HG02943 (cell line): ENCODE measurements at regions not wholly inside any gene's neighbourhood (a gene's known extent, or its start where the extent isn't known, plus 50 kb on each side); places are given as distances from the start of the nearest gene placed in this dataset.
"Not testable (repeated sequence)": the region's sequence is repeated elsewhere in the genome, so short reads cannot be mapped to it uniquely, and the experiment has no call there.

Experiments
- ATAC-seq: cut with Tn5 transposase; IDR thresholded peaks from one replicate; pipeline ENCODE4 v1.9.1; 2021; ENCODE audit warnings: mild to moderate bottlenecking, low read depth, moderate library complexity; ENCODE audit not compliant: unreplicated experiment

DNA sequence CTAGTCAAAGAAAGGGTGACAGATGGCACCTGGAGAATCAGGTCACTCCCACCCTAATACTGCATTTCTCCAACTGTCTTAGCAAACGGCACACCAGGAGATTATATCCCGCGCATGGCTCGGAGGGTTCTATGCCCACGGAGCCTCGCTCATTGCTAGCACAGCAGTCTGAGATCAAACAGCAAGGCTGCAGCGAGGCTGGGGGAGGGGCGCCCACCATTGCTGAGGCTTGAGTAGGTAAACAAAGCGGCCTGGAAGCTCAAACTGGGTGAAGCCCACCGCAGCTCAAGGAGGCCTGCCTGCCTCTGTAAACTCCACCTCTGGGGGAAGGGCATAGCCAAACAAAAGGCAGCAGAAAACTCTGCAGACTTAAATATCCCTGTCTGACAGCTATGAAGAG, 268.1 kb upstream of the GRM3 start:
- not testable (repeated sequence) for ATAC-seq

DNA sequence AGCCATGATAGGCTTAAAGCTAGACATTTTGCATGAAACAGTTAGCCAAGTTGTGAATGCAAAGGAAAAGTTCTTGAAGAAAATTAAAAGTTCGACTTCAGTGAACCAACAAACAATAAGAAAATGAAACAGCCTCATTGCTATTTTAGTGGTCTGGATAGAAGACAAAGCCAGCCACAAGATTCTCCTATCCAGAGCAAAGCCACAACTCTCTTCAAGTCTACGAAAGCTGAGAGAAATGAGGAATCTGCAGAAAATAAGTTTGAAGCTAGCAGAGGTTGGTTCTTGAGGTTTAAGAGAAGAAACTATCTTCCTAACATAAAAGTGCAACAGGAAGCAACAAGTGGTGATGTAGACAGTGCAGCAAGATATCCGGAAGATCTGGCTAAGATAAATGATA, 271.4 kb upstream of the GRM3 start:
- no peak for ATAC-seq

DNA sequence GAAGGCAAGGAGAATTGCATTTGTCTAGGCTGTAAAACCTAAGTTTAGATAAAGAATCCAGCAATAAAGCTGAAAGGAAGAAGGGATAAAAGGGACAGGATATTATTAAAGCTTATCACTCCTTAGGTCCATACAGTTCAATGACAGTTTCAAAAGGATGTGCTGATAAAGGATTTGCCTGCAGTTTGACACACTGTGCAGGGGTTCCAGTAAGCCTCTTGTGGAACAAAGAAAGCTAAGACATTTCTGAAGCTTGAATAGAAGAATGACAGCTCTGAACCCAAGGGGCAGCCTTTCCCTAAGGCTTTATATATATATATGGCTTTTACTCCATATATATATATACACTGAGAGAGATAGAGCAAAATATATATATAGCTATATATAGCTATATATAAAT, 276.8 kb upstream of the GRM3 start:
- ATAC-seq = no peak

DNA sequence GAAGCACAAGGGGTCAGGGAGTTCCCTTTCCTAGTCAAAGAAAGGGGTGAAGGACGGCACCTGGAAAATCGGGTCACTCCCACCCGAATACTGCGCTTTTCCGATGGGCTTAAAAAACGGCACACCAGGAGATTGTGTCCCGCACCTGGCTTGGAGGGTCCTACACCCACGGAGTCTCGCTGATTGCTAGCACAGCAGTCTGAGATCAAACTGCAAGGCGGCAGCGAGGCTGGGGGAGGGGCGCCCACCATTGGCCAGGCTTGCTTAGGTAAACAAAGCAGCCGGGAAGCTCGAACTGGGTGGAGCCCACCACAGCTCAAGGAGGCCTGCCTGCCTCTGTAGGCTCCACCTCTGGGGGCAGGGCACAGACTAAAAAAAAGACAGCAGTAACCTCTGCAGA, 303.3 kb upstream of the GRM3 start:
- ATAC-seq = not testable (repeated sequence)

DNA sequence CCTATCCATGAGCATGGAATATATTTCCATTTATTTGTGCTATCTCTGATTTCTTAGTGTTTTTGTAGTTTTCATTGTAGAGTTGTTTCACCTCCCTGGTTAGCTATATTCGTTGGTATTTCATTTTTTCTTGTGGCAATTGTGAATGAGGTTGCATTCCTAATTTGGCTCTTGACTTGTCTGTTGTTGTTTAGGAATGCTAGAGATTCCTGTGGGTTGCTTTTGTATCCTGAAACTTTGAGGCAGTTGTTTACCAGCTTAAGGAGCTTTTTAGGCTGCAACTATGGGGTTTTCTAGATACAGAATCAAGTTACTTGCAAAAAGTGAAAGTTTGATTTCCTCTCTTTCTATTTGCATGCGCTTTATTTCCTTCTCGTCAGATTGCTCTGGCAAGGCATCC, 304.7 kb upstream of the GRM3 start:
- ATAC-seq = no peak

DNA sequence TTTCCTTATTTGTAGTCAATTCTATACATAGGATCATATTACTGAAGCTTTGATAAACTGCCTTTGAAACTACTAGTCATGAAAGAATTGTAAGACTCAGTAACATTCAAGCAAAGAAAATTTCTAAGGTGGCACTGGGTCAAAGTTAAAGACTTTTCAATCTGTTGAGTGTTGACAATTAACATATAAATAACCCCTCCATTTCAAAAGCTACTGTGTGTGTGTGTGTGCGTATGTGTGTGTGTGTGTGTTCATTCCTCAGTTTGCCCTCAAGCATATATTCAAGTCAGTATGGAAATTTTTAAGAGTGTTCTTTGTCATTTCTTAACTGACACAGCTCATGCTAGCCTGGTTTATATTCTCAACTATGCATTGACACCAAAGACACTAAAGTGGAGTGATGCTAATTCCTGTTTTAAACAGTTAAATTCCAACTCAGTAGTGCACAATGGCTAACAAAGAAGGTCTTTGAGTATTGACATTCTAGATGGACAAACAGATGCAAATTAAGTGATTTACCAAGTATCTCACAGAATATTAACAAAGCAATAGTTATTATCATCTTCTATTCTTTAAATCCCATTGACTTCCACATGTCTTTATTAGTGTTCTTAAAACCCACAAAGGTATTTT, 314.8 kb upstream of the GRM3 start:
- ATAC-seq = no peak

DNA sequence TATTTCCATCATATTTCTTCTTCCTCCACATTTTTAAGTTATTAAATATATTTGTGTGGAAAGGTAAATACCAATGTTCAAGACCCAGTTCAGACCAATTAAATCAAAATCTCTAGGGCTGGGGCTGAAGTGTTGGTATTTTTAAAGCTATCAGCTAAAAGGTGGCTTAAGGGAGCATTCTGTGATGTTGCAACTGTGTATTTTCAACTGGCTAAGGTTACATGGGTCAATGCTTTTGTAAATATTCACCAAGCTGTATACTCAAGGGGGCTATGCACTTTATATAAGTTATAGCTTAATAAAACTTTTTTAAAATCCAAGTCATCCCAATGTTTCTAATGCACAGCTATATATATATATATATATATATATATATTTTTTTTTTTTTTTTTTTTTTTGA, 316.9 kb upstream of the GRM3 start:
- ATAC-seq = no peak

DNA sequence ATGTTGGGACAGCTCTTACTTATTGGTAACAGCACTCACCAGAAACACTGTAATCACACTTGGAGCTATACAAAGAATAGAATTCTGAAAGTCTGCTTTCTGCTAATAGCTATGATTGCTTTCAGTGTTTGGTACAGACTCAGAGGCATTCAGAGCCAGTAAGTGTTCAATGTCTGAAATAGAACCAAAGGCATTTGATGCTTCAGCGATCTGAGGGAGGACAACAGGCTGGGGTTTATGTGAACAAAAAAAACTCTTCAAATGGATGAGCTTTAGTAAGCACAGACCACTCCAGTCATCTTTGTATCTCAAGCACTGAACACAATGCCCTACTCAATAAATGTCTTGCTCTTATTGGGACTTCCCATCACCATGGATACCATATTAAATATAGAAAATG, 322.8 kb upstream of the GRM3 start:
- ATAC-seq = no peak

DNA sequence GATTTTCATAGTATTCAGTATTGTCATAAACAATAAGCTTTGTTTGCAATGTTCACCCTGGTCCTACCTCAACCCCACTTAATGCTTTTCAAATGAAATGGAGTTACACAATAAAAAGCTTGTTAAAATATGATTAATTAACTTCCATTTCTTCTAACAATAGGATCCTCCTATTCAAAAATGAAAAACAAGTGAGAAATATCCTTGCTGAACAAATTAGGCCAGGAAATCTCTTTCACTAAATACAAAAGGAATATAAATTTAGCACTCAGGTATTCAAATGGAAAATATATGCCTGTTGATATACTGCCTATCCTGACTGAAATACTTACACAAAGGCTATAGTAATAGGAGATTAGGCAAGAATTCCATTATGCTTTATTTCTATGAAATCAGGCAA, 323.4 kb upstream of the GRM3 start:
- ATAC-seq = no peak

DNA sequence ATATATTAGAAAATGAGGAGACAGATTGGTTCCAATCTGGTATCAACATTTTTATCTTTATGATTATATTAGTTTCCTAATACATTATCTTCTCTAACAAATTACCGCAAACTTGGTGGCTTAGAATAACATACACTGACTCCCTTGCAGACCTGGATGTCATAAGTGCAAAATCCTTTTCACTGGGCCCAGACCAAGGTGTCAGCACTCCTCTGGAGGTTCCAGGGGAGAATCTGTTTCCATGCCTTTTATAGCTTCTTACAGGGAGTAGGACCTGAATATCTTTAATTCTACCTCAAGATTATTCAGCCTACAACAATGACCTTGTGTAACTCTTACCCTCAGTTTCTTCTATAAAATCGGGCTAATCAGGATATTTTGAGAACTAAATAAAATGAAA, 329.9 kb upstream of the GRM3 start:
- no peak for ATAC-seq

DNA sequence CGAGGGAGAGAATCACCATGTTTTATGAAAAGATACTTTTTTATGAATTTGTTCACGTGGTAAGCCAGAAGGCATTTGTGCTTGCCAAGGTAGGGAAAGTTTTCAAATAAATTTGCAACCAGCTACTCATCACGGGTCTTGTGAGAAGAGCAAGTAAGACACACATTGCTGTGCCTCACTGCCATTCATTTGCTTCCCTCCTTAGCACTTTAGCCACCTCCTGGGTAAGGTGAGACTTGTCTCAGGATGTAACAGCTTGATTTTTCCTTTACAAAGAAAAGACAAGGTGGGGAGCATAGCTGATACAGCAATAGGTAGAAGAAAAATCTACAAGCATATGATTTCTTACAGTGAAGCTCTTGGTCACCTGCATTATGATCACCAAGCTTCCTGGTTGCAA, 342.4 kb upstream of the GRM3 start:
- ATAC-seq = no peak

DNA sequence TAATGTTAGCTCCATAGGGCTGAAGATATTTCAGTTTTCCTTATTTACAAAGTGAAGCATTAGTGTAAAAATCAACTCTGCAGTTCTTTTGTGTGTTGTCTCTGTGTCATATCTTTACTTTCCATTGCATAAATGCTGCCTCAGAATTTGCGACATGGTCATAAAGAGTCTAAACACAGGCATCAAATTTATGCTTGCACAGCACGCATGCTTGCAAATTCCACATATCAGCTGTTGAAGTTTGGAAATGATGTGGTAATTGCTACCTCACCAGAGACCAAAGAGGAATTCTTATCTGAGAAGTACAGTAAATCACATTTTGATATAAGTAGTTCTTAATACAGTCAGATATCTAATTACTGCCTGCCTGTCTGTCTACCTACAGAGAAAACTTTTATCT, 348.2 kb upstream of the GRM3 start:
- ATAC-seq = no peak

DNA sequence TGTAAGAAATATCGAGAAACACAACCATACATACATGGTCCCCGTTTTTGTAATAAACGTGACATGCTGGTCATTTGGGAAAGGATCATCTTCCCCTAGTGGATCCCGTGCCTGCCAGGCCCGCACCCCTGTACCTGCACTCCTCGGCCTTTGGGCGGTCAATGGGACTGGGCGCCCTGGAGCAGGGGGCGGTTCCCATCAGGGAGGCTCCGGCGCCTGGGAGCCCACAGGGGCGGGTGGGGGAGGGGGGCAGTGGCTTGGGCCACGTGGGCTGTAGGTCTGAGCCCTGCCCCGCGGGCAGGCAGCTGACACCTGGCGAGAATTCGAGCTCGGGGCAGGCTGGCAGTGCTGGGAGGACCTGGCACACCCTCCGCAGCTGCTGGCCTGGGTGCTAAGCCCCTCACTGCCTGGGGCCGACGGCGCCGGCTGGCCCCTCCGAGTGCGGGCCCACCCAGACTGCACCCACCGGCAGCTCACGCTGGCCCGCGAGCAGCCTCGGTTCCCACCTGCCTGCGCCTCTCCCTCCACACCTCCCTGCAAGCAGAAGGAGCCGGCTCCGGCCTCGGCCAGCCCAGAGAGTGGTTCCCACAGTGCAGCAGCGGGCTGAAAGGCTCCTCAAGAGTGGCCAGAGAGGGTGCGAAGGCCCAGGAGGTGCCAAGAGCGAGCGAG, 361.6 kb upstream of the GRM3 start:
- no peak for ATAC-seq

DNA sequence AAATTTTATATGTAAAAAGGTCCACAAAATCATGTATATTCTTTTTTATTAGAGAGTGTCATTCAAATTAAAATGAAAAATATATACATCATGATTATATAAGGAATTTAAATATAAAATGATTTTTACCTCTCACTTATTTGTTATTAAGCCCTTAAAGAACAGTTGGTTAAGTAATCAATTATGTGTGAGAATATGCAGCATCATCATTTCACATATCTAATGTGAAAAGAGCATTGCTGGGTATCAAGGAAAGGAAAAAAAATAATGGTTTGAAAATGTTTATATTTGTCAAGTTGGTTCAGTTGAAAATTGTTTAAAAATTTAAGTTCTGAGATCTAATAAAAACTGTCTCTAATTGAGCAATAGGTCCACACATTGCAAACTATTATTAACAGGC, 363.6 kb upstream of the GRM3 start:
- no peak for ATAC-seq

DNA sequence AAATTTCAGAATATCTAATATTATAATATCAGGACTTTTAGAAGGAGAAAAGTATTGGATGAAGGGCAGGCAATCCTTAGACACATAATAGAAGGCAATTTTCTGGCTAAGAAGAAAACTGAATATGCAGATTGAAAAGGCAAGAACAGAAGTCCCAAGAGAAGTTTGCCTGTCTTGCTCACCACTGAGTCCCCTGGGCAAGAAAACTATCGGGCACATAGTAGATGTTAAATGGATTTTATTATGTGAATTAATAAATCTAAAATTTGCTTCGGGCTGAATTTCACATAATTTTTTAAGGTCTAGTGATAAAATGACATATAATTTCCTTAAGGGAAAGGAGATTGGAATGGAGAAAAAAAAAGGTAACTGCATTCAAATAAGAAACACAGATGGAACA, 380.9 kb upstream of the GRM3 start:
- ATAC-seq = no peak

DNA sequence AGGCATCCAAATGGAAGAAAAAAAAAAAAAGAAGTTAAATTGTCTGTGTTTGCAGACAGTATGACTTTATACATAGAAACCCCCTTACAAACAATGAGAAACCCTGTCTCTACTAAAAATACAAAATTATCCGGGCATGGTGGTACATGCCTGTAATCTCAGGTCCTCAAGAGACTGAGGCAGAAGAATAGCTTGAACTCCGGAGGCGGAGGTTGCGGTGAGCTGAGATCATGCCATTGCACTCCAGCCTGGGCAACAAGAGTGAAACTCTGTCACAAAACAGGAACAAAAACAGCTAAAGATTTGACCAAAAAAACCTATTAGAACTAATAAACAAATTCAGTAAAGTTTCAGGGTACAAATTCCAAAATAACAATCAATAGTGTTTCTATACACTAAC, 385.8 kb upstream of the GRM3 start:
- no peak for ATAC-seq

DNA sequence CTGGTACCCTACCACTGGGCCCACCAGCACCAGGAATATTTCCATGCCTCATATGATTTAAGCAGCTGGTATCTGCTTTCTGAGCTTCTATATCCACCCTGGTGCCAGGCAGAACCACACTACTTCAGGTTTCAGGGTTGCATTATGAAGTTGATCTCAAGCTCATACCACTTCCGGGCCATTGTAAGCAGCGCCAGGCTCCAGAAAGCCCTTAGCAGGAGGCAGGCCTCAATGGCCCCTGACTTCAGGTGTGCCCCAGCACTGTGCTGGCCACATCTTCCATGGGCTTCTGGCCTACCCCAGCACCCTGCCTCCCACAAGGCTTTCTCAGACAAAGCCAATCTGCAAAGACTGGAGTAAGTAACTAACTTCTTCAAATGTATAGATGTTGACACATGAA, 391.3 kb upstream of the GRM3 start:
- no peak for ATAC-seq

DNA sequence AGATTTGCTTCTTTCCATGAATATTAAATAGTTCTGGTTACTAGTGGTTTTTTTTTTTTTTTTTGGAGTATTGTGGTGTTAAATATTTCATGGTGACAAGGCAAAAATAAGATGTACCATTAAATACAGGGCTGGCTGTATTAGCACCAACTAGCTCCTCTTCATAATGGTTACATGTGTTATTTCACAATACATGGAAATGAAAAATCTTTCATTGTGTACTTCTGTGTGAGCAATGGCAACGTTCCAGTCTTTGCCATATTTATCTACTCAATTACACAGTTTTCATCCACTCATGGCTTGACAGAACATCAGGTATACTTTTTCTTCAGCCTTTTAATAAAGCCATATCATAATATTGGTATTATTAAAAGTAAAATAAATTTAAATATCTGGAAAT, 394.7 kb upstream of the GRM3 start:
- no peak for ATAC-seq

DNA sequence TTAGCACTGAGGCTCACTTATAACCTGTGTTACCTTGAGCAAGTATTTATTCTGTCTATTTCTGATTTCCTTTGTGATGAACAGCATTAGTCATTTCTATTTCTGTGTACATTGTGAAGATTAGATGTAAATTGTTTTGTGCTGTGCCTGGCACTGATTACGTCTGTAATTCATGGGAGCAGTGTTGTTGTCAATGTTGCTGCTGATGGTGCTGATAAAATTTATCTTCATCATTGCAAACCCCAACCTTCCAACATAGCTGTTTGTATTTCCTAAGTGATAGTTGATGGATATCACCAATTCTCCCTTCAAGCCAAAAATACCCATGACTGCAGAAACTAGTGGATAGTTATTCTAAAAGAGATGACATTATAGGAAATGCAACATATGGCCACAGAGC, 400.5 kb upstream of the GRM3 start:
- no peak for ATAC-seq

DNA sequence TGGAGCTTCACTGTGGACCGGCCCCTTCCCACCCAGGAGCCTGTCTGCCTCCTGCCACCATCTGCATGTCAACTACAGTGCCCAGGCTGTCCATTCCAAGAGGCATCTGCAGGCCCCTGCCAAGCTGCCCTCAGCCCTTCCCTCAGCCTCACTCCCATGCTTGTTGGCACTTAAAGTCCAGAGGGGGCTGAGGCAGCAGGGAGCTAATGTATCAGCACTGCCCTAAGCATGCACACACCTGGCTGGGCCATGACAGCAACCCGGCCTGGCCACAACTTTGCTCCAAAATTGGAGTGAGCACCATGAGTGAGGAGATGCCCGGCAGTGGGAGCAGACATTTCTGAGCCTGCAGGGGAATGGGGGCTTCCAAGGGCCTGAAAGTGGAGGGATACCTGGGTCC, 417.5 kb upstream of the GRM3 start:
- ATAC-seq = no peak

DNA sequence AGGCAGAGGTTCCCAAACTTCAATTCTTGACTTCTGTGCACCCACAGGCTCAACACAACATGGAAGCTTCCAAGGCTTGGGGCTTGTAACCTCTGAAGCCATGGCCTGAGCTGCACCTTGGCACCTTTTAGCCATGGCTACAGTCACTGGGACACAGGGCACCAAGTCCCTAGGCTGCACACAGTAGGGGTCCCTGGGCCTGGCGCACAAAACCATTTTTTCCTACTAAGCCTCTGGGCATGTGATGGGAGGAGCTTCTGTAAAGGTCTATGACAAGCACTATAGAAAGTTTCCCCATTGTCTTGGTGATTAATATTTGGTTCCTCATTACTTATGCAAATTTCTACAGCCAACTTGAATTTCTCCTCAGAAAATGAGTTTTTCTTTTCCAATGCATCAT, 420.9 kb upstream of the GRM3 start:
- ATAC-seq = no peak

DNA sequence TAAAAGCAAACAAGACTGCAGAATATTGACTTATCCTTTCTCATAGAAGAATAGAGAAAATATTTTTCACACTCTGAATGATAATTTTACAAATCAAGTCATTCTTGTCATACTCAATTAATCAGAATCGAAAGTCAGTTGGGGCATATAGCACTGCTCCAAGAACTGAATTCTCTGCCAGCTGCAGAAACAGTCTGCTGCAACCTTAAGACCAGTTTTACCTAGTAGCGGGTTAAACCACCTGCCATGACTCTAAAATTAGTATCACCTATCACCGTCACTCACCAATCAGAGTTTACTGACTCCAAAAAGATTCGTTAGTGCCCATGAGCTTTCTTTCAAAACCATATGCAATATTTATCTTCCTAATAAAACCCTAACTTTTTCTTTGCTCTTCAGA, 429.0 kb upstream of the GRM3 start:
- ATAC-seq = no peak

DNA sequence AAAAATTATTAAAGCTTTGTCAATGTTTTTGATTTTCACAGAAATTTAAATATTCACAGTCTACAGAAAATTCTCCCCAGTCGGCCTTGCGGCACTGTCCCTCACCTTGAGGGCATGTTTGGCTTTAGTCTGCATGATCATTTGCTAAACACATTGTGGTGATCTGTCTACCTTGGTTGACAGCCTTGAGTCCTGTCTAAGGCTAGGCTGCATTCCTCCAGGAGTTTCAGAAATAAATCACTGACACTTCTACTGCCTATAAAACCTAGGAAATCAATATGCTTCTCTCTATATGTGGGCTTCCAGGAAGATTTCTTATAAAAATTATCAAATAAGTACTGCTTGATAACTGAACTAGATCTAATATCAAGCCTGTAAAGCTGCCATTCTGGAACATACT, 430.7 kb upstream of the GRM3 start:
- no peak for ATAC-seq
